NCI-H2081 treated with DMSO at 0.1 percent for 48 hours (cell line): ENCODE measurements at regions not wholly inside any gene's neighbourhood (a gene's known extent, or its start where the extent isn't known, plus 50 kb on each side); places are given as distances from the start of the nearest gene placed in this dataset.
"Not testable (repeated sequence)": the region's sequence is repeated elsewhere in the genome, so short reads cannot be mapped to it uniquely, and the experiment has no call there.

Source experiments
- DNase-seq: peaks from one replicate; lab custom pipeline; 2025; lab: John Stamatoyannopoulos, UW

DNA sequence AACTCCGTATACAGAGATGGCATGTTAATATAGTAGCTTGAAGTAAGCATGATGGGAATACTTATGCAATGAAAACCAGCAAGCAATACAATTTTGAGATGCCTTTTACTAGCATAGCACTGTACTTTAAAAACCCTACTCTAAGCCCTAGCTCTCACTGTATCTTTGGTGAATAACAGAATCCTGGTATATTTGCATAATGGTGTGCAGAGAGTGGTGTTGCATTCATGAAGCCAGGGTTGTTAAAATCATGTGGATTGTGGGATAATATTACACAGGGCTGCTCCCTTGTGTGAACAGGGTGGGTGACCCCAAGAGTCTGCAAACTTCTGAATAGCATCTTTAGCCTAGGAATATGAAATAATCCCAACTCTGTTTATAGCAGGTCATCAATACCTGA lies 105.2 kb upstream of the BMP2 start:
- no peak for DNase-seq

DNA sequence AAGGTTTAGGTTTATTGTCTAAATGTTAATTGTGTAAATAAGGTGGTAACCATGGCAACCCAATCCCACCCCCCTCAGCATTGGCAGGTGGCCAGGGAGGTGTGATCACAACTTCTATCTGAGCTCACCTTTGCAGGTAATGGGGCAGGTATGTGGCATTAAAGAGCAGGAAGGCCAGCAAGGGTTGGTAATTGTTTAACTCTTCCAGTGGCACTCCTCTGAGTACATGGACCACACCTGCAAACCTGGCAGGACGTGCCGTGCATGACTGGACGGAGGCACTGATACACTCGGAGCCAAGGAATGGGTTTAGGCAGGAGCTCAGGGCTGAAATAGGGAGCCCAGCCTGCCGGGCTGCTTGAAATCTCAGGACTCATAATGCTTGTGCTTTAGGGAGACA lies 107.0 kb upstream of the BMP2 start:
- DNase-seq, result no peak

DNA sequence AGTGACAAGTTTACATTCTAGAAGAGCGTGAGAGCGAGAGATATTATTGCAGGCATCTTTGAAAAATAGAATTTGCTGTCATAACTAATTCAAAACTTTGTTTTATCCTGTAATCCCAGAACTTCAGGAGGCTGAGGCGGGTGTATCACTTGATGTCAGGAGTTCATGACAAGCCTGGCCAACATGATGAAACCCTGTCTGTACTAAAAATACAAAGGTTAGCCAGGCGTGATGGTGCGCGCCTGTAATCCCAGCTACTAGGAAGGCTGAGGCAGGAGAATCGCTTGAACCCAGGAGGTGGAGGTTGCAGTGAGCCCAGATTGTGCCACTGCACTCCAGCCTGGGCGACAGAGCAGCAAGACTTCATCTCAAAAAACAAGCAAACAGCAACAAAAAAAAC lies 108.6 kb upstream of the BMP2 start:
- DNase-seq, result not testable (repeated sequence)

DNA sequence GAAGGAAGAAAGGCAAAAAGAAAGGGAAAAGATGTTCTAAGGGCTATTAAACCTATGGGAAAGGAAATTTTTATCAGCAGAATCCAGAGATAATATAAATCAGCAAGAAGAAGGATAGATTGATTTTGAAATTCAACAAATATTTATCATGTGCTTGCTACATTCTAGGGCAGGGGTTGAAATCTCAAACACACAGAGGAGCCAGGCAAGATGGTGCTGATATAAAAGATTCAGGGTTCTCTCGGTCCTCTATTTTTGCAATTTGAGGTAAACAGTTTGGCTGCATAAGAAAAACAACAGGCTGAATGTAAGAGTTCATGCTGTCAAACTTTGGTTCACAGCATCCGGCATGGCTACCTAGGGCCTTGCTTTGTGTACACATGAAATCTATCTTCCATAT lies 109.6 kb upstream of the BMP2 start:
- DNase-seq, result no peak

DNA sequence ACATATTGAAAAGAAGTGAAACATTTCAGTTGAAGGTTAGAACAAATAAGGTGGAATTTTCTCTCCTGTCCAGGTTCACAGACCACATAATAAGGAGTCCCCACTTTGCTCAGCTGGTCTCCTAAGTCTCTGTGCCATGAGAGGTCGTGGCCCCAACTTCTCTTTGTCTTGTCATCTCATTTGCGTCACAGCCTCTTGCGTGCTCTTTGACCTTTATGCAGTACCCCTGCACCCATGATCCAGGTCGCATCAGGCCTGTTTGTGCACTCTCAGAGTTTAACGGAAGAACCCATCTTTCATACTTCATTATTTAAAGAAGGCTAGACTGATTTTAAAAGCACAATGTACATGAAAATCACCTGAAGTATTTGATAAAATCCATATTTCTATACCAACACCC lies 110.4 kb upstream of the BMP2 start:
- no peak for DNase-seq

DNA sequence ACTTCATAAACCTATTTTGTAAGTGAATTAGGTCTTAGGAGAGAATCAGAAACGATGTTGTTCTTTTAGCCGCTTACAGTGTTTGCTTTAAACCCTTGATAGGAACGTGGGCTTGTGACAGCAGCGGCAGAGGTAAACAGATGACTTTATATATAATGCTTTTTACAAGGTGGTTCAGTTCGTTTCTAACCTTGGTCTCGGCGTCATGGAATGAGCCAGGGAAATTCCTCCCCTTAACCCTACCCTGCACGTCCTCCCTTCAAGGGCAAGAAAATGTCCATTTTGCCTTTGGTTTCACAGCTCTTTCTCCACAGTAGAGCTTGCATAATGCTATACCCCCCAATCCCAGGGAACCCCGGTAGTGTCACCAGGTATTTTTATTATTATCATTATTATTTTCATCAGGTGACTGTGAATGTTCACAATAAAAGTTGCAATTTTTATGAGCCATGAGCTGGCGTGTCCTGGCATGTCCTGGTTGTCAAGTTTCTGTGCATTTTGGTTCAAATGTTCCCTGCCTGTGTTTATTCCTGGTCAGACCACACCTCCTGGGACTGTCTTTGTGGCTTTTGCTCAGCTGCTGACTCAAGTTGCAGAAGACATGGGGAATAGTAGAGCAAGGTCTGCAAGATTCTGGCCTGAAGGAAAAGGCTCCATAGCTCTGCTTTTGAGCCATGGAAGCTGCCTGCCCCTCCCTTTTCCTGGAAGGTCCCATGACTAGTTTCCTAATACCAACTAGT lies 112.8 kb upstream of the BMP2 start:
- DNase-seq, result no peak

DNA sequence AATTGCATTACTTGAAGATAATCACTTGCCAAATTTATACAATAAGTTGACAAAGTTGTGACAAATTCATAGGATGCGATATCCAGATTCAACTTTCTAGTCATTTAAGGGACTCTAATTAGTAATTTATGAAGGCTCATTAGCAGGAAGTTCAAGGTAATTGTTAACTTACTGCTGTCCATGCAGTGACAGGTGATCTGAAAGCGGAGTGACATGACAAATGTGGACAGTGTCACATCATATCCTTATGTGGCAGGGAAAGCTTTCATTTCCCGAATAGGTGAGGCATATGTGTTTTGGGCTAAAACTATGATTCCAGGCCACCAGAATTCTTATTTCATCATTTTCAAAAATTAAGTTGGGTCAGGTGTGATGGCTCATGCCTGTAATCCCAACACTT lies 115.9 kb upstream of the BMP2 start:
- no peak for DNase-seq

DNA sequence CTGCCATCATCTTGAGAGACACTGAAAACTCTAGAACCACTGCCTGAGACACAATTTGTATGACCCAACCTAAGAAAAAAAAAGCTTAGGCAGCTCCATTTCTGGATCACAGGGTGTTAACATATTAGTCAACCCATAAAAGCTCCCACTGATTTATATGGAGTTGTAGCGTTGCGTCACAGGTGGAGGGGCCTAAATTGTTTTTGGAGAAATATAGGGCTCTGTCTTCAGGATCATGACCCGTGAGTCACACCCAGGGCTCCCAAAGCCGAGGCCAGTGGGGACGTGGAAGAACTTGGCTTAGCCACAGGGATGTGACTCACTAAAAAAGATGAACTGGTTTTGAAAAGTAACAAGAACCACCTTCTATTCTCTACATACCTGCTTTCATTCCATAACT lies 116.5 kb upstream of the BMP2 start:
- DNase-seq, result no peak

DNA sequence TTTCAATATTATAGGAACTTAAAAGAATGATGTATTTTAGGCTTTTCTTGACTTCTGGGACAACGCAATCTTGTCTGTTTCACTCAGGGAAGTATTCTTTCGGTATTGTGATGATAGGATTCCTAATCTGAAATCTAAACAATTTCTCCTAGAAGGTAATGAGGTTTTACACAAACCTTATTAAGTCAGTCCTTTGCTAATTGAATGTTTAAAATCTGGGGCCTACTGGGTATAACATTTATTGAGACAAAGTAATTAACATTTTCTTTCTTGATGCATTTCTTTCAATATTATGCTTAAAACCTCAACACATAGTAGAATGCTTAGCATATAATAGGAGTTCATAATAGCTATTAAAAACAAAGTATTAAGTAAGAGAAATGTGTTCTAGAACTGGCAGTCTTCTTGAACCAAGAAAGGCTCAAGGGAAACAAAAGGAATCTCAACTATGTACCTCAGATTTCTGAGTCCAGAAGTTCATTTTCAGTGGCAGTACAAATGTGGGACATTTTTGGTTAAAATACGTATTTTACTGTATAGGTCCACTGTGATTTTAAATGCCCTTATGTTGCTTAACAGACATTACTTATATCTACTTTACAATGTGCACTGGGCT lies 121.4 kb upstream of the BMP2 start:
- no peak for DNase-seq

DNA sequence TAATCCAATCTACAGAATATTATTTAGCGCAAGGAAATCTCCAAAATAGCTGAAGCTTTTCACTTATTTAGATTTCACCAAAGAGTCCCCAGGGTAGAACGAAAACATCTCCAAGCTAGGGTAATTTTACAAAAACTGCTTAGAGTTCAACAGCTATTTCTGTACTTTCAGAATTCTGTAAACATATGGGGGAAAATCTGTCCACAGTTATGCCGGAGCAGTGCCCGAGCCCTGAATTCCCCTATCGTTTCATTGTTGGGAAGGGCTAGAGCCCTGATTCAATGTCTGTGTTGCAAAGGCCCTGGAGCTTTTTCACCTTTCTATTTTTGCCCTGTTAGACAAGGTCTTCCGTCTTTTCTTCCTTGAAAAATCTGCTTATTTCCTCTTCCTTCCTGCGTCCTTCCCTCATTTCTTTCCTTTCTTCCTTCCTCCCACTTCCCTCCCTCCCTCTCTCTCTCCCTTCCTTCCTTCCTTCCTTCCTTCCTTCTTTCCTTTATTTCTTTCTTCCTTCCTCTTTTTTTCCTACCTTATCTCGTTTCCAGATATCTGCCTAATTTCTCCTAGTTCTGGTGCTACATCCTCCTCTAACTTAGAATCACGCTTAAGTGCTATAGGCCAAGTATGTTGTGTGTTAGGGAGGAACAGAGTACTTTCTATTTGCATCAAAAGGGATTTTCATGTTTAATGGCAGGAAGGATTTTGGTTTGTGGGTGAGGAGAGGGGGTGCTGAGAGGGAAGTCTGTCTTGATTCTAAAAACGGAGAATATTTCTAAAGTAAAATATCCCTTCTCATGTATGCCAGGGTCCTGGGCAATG lies 122.5 kb upstream of the BMP2 start:
- no peak for DNase-seq

DNA sequence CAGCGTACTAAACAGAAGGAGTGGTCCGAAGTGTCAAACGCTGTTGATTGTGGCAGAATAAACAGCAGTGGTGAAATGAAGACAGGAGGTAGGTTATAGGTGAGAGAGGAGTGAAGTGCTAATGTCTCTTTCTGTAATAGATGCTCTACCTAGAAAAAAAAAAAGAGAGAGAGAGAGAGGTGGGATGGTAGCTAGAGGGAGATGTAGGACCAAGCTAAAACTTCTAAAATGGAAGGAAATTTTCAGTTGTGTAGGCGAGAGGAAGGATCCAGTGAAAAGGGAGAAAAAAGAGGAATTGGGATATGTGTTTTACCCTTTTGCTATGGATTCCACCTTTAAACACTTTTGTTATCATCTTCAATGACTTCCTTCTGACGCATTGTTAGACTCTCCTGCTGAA lies 126.5 kb upstream of the BMP2 start:
- DNase-seq, result no peak

DNA sequence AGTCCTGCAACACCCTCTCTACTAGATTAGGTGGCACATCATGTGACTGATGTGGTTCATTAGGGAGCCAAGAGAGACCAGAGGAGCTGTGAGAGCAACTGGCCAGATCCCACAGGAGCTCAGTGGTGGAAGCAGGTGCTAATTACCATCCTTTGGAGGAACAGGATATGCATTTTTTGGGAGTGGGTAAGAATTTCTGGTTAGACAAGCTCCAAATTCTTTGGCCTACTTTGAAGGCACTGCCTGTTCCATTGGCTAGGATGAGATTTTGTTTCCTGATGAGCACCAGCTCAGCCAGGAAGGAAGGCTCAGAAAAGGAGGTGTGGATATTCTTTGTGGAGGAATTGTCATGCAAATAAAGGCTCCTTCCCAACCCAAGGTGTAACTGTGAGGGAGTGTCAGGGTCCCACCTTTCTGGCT lies 130.3 kb upstream of the BMP2 start:
- DNase-seq, result no peak

DNA sequence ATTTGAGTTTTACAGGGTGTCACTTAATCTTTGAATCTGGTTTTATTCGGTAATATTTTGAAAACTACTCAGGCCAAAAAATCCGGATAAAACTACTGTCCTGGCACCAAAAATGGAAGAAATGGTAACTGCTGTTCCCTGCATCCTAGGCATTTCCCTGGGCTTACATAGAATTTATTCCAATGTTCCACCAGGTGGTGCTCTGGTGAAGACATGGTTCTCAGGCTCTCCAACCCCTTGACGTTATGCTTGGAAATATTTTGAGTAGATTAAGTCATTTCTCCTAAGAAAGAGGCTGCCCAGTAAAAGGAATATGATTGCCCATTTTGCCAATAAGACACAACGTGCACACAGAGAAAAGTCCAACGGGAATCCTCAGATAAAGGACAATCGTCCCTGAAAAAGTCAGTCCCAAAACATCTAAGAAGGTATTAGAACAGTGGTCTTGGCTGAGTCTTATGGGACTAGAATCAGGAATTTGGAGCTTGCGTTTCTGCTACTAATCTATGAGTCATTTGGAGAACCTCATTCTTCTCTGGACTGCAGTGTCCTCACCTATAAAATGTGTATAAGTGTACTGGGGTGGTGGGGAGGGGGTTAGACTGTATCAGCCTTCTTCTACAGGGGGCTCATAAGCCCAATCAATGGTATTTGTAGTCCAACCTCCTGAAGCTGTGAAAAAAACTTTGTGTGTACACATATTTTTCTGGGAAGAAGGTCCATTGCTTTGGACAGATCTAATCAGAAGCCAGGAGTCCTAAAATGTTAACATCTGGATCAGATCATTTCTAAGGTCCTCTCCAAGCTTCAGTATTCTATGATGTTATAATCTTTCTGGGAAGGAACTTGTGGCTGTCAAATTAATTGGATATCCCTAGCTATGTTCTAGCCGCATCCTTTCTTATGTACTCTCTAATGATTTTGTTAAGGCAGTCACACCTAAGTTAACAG lies 131.0 kb upstream of the BMP2 start:
- DNase-seq, result no peak

DNA sequence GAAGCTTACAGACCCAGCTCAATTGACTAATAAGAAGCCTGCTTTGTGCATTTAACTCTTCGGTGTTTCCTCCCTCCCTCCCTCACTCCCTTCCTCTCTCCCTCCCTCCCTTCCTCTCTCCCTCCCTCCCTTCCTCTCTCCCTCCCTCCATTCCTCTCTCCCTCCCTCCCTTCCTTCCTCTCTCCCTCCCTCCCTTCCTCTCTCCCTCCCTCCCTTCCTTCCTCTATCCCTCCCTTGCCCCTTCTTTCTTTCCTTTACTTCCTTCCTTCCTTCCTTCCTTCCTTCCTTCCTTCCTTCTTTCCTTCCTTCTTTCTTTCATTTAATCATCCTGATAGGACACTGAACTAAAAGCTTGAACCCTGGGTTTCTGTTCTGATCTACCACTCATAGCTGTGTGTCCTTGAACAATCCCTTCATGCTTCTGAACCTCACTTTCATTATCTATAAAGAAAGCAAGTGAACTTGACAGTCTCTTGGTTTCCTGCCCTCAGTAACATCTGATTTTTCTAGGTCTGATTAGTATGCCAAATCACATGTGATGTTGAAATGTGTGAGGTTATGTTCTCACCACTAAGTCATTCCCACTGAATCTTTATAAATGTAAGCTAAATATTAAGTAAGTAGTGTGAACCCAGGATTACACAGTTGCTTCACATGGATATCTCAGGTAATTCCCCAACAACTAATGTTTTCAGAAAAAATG lies 132.3 kb upstream of the BMP2 start:
- DNase-seq, result no peak

DNA sequence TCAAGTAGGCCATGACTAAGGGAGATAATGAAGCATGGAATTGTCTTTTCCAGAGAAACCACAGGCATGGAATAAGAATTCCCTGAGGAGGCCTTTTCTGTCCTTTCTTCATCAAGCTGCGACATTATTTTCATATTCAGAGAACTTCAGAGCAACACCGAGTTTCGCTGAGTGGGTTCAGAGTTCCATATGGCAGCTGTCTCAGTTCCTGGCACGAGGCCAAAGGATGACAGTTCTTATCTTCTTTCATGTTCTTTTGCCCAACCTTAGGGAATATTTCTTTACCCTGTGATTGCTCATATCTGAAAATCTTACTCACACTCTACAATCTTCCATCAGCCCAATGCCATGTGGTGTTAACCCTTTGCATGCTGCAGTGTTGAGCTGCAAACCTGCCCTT lies 135.3 kb upstream of the BMP2 start:
- no peak for DNase-seq

DNA sequence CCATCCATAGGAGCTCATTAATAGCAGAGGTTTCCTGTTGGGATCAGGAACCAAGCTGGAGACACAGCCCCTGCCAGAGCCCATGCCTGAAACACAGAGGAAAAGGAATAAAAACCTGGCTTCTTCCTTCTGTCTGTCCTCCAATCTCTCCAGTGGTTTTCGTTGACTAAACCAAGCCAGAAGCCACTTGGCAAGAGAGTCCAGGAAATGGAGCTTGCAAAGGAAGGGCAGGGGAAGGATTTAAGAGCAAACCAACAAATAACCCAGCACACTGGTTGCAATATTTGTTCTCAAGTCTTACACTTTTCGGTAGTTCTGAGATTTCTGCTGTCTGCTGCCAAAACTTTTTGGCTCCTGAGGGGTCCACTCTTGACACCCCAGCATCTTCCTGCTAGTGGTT lies 137.0 kb upstream of the BMP2 start:
- DNase-seq, result no peak

DNA sequence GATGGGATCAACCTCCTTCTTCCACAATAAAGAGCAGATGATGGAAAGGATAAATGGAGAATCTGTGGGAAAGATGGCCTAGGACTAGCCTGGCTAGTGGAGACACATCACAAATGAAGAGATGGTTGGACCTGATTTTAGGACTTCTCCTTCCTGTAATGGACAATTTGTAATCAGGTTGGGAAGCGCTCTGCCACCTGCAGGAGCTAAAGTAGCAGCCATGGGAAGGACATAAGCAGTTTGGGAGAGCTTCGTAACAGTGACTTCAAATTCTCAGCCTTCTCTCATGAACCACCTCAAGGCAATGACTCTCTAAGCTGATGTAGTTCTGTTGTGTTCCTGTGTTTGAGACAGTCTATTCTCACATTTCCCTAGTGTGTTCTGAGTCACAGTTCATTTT lies 137.9 kb upstream of the BMP2 start:
- no peak for DNase-seq

DNA sequence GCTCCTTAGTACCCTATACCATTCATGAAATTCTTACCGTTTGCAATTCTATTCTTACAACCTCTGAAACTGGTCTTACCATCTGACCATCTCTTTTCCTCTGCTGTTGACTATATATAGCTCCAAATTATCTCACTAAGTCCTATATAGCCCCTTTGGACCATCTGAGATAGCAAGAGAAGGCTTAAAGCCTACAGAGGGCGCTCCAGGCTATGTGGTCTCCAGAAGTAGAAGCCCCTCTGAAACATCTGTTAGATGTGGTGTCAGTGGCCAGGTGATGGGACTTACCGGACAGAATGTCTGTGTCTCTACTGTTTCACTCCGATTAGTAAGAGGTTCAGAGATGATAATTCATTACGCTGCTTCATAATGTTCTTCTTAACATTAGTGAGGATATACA lies 140.7 kb upstream of the BMP2 start:
- no peak for DNase-seq

DNA sequence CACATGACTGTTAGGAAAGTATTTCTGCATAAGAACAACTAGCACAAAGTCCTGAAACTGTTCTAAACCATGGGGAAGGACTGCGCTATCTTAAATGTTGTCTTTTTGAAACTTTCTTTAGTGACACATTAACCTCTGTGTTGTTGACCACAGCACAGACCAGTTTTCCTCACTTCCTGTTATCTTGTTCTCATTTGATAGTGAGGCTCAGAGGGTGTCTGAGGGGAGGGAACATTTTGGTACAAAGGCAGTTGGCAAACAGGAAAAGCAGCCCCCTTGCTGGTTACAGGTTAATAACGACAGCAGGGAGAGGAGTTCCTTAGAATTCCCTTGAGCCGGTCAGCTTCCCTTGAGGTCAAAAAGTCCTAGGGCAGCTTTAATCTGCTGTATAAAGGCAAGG lies 143.5 kb upstream of the BMP2 start:
- no peak for DNase-seq

DNA sequence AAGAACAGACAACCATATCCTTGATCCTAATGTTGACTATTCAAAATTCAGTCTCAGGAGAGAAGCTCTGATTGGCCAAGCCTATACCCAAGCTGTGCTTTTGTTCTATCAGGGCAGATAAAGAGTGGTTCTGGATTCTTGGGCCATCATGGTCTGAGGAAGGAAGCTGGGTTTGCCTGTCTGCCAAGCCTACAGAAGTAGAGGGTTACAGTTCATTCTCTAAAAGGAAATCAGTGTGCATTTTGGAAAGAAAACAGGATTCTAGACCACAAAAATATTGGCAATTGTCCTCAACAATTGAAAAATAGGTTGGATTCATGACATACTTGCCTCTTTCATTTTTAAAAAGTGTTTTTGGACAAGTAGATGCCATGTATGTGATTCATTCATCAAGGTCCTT lies 145.4 kb upstream of the BMP2 start:
- no peak for DNase-seq

DNA sequence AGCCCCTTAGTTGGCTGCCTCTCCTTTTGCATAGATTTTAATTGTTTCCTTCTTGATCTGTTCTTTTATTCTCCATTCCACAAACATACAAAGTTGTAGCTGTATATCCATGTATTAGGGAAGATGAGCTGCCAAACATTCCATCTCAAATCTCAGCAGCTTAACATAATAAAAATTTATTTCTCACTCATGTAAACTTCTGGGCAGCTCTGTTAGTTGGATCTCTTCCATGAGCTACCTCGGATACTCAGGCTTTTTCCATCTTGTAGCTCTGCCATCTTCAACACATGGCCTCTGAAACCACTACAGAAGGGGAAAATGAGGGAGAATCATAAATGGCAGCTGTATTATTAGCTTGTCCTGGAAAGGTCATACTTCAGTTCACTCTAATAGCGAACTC lies 149.4 kb upstream of the BMP2 start:
- DNase-seq, result no peak

DNA sequence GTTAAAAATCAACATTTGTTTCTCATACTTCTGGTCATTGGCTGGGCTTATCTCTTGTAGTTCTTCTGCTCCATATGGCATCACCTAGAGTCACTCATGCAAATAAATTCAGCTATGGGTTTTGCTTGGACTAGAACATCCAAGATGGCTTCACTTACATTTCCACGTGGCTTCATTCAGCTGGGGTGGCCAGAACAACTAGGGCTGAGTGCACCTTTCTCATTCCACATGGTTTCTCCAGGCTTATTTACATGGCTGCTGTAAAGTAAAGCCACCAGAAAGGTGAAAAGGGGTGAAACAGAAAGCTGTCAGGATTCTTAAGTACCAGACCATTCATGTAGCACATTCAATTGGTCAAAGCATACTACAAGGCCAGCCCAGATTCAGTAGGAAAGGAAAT lies 151.1 kb upstream of the BMP2 start:
- no peak for DNase-seq
